HK-2 (cell line): ENCODE measurements at regions not wholly inside any gene's neighbourhood (a gene's known extent, or its start where the extent isn't known, plus 50 kb on each side); places are given as distances from the start of the nearest gene placed in this dataset.
"Not testable (repeated sequence)": the region's sequence is repeated elsewhere in the genome, so short reads cannot be mapped to it uniquely, and the experiment has no call there.

Source experiments
- DNase-seq: peaks from one replicate; pipeline ENCODE4 v3.0.0-alpha.2; 2018; ENCODE audit not compliant: unreplicated experiment

- no peak for DNase-seq
Observed at GRCh38 chr2:226477221-226478108, 322.2 kb downstream of the IRS1 start.

- no peak for DNase-seq
Observed at GRCh38 chr2:226475650-226476049, 324.0 kb downstream of the IRS1 start.

- no peak for DNase-seq
Observed at GRCh38 chr2:226474131-226474530, 325.5 kb downstream of the IRS1 start.

GRCh38 chr2:226471987-226472470, 327.6 kb downstream of the IRS1 start:
- DNase-seq, result no peak

GRCh38 chr2:226467633-226468032, 332.0 kb downstream of the IRS1 start:
- DNase-seq, result no peak

- no peak for DNase-seq
Observed at GRCh38 chr2:226467221-226467620, 332.4 kb downstream of the IRS1 start.

- DNase-seq, result no peak
Observed at GRCh38 chr2:226466589-226466988, 333.0 kb downstream of the IRS1 start.

GRCh38 chr2:226466124-226466523, 333.5 kb downstream of the IRS1 start:
- no peak for DNase-seq

- DNase-seq, result no peak
Observed at GRCh38 chr2:226464380-226464779, 335.2 kb downstream of the IRS1 start.

- no peak for DNase-seq
Observed at GRCh38 chr2:226463154-226463553, 336.5 kb downstream of the IRS1 start.

GRCh38 chr2:226461981-226462380, 337.6 kb downstream of the IRS1 start:
- no peak for DNase-seq

- not testable (repeated sequence) for DNase-seq
Observed at GRCh38 chr2:226456144-226456543, 343.5 kb downstream of the IRS1 start.

- no peak for DNase-seq
Observed at GRCh38 chr2:226452768-226453167, 346.9 kb downstream of the IRS1 start.

- DNase-seq, result no peak
Observed at GRCh38 chr2:226451486-226451885, 348.1 kb downstream of the IRS1 start.

GRCh38 chr2:226450141-226450540, 349.5 kb downstream of the IRS1 start:
- no peak for DNase-seq

- no peak for DNase-seq
Observed at GRCh38 chr2:226447338-226448300, 352.0 kb downstream of the IRS1 start.

- no peak for DNase-seq
Observed at GRCh38 chr2:226446406-226447001, 353.1 kb downstream of the IRS1 start.

GRCh38 chr2:226445216-226445861, 354.3 kb downstream of the IRS1 start:
- no peak for DNase-seq

- no peak for DNase-seq
Observed at GRCh38 chr2:226443112-226443511, 356.5 kb downstream of the IRS1 start.

GRCh38 chr2:226440127-226440918, 359.3 kb downstream of the IRS1 start:
- no peak for DNase-seq

GRCh38 chr2:226439337-226439736, 360.3 kb downstream of the IRS1 start:
- no peak for DNase-seq
